PC-3 (cell line): ENCODE measurements at regions not wholly inside any gene's neighbourhood (a gene's known extent, or its start where the extent isn't known, plus 50 kb on each side); places are given as distances from the start of the nearest gene placed in this dataset.

Experiments
- CTCF ChIP-seq: fragments of 300-600 bp; sonication (generic); conservative IDR thresholded peaks from 2 replicates; pipeline ENCODE4 v1.5.1; 2017; ENCODE audit warnings: antibody characterized with exemption, low read depth, mild to moderate bottlenecking, low read length
- EZH2 ChIP-seq: fragments of 300-600 bp; sonication (generic); IDR thresholded peaks from one replicate; pipeline ENCODE4 v1.6.1; 2017; ENCODE audit warnings: antibody characterized with exemption, mild to moderate bottlenecking, low read length; ENCODE audit not compliant: unreplicated experiment

GRCh38 chr19:28170066-28170465 lies 1042.9 kb downstream of the UQCRFS1 start:
- no peak for TF ChIP-seq CTCF
- no peak for TF ChIP-seq EZH2
